SK-N-SH treated with all-trans-retinoic acid at 6 μM for 48 hours (cell line): ENCODE measurements at regions not wholly inside any gene's neighbourhood (a gene's known extent, or its start where the extent isn't known, plus 50 kb on each side); places are given as distances from the start of the nearest gene placed in this dataset.

Experiments
- ATAC-seq: fragments of 200-7000 bp; cut with Tn5 transposase; 3 replicates; pipeline ENCODE4 v1.9.1; 2020; ENCODE audit warnings: mild to moderate bottlenecking, moderate library complexity
- ARNTL ChIP-seq: fragments of 450-650 bp; formaldehyde crosslinking; IDR thresholded peaks from 2 replicates; pipeline ENCODE4 v1.5.0; 2020; ENCODE audit warnings: low read depth, mild to moderate bottlenecking, moderate library complexity, borderline replicate concordance
- BACH2 ChIP-seq: fragments of 250-450 bp; sonication (Bioruptor Pico); IDR thresholded peaks from 2 replicates; pipeline ENCODE4 v1.9.0; 2021; ENCODE audit warnings: mild to moderate bottlenecking, borderline replicate concordance
- CREB5 ChIP-seq: fragments of 250-450 bp; sonication (Bioruptor Pico); IDR thresholded peaks from 2 replicates; pipeline ENCODE4 v1.5.1; 2020; ENCODE audit warnings: low read depth, mild to moderate bottlenecking, moderate library complexity
- CSDC2 ChIP-seq: fragments of 250-450 bp; sonication (Bioruptor Pico); IDR thresholded peaks from 2 replicates; pipeline ENCODE4 v1.5.0; 2020; ENCODE audit warnings: mild to moderate bottlenecking, moderate library complexity
- ESRRG ChIP-seq: fragments of 250-450 bp; sonication (Bioruptor Pico); IDR thresholded peaks from 2 replicates; pipeline ENCODE4 v1.6.1; 2021; ENCODE audit warnings: mild to moderate bottlenecking
- GLIS3 ChIP-seq: fragments of 250-450 bp; sonication (Bioruptor Pico); IDR thresholded peaks from 2 replicates; pipeline ENCODE4 v1.5.0; 2020; ENCODE audit warnings: mild to moderate bottlenecking, moderate library complexity
- ISL1 ChIP-seq: fragments of 250-450 bp; sonication (Bioruptor Pico); IDR thresholded peaks from 2 replicates; pipeline ENCODE4 v2.1.2; 2022; ENCODE audit warnings: mild to moderate bottlenecking, moderate library complexity
- OSR1 ChIP-seq: fragments of 250-450 bp; sonication (Bioruptor Pico); IDR thresholded peaks from 2 replicates; pipeline ENCODE4 v1.8.0; 2022; ENCODE audit warnings: moderate library complexity, mild to moderate bottlenecking, inconsistent platforms
- PPARA ChIP-seq: fragments of 250-450 bp; sonication (Bioruptor Pico); IDR thresholded peaks from 2 replicates; pipeline ENCODE4 v1.5.0; 2020; ENCODE audit warnings: mild to moderate bottlenecking, borderline replicate concordance
- SNAI2 ChIP-seq: fragments of 250-450 bp; sonication (Bioruptor Pico); IDR thresholded peaks from 2 replicates; pipeline ENCODE4 v1.5.0; 2020; ENCODE audit warnings: mild to moderate bottlenecking, moderate library complexity
- TCF4 ChIP-seq: fragments of 250-450 bp; sonication (Bioruptor Pico); IDR thresholded peaks from 2 replicates; pipeline ENCODE4 v1.8.0; 2021; ENCODE audit warnings: mild to moderate bottlenecking, moderate library complexity, borderline replicate concordance
- TOX ChIP-seq: fragments of 250-450 bp; sonication (Bioruptor Pico); IDR thresholded peaks from 2 replicates; pipeline ENCODE4 v1.8.0; 2021; ENCODE audit warnings: mild to moderate bottlenecking, moderate library complexity, borderline replicate concordance
- ZC3H10 ChIP-seq: fragments of 250-450 bp; sonication (Bioruptor Pico); IDR thresholded peaks from 2 replicates; pipeline ENCODE4 v1.5.1; 2021; ENCODE audit warnings: mild to moderate bottlenecking, moderate library complexity
- ZFP3 ChIP-seq: fragments of 250-450 bp; sonication (Bioruptor Pico); IDR thresholded peaks from 2 replicates; pipeline ENCODE4 v1.5.0; 2020; ENCODE audit warnings: mild to moderate bottlenecking, moderate library complexity
- ZNF565 ChIP-seq: fragments of 450-650 bp; formaldehyde crosslinking; conservative IDR thresholded peaks from 2 replicates; pipeline ENCODE4 v1.5.0; 2020; ENCODE audit warnings: low read depth, mild to moderate bottlenecking, moderate library complexity
- ZNF70 ChIP-seq: fragments of 450-650 bp; formaldehyde crosslinking; IDR thresholded peaks from 2 replicates; pipeline ENCODE4 v1.5.0; 2020; ENCODE audit warnings: mild to moderate bottlenecking, moderate library complexity
- ZNF8 ChIP-seq: fragments of 450-650 bp; formaldehyde crosslinking; IDR thresholded peaks from 2 replicates; pipeline ENCODE4 v1.5.0; 2020; ENCODE audit warnings: mild to moderate bottlenecking, moderate library complexity
- TF ChIP-seq, protein P1 (sequence below): fragments of 250-450 bp; sonication (Bioruptor Pico); IDR thresholded peaks from 2 replicates; pipeline ENCODE4 v1.5.1; 2021; ENCODE audit warnings: mild to moderate bottlenecking, moderate library complexity
- TF ChIP-seq, protein P2 (sequence below): fragments of 250-450 bp; sonication (Bioruptor Pico); IDR thresholded peaks from 2 replicates; pipeline ENCODE4 v1.5.0; 2020; ENCODE audit warnings: mild to moderate bottlenecking, moderate library complexity
- TF ChIP-seq, protein P3 (sequence below): fragments of 250-450 bp; sonication (Bioruptor Pico); IDR thresholded peaks from 2 replicates; pipeline ENCODE4 v1.8.0; 2020; ENCODE audit warnings: mild to moderate bottlenecking, moderate library complexity, borderline replicate concordance

DNA sequence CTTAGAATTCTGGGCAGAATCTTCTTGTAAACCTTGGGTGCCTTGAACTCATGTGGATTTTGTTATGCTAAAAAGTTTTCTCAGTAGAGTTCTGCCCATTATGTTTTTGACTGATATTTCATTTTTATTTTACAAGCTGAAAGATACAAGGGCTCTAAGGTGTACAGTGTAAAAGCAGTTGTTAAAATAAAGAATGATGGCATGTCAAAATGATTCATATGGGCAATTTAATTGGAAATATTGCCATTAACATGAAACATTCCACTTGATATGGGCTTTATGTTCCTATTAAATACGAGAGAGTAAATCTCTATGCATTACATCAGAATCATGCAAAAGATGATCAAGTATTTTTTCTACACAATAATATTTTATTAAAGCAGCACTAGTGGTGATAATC, 295.1 kb upstream of the ATP2B1 start:
- ATAC-seq, result no peak
- TF ChIP-seq, protein P1, sequence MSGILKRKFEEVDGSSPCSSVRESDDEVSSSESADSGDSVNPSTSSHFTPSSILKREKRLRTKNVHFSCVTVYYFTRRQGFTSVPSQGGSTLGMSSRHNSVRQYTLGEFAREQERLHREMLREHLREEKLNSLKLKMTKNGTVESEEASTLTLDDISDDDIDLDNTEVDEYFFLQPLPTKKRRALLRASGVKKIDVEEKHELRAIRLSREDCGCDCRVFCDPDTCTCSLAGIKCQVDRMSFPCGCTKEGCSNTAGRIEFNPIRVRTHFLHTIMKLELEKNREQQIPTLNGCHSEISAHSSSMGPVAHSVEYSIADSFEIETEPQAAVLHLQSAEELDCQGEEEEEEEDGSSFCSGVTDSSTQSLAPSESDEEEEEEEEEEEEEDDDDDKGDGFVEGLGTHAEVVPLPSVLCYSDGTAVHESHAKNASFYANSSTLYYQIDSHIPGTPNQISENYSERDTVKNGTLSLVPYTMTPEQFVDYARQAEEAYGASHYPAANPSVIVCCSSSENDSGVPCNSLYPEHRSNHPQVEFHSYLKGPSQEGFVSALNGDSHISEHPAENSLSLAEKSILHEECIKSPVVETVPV, result no peak
- TF ChIP-seq, protein P2, sequence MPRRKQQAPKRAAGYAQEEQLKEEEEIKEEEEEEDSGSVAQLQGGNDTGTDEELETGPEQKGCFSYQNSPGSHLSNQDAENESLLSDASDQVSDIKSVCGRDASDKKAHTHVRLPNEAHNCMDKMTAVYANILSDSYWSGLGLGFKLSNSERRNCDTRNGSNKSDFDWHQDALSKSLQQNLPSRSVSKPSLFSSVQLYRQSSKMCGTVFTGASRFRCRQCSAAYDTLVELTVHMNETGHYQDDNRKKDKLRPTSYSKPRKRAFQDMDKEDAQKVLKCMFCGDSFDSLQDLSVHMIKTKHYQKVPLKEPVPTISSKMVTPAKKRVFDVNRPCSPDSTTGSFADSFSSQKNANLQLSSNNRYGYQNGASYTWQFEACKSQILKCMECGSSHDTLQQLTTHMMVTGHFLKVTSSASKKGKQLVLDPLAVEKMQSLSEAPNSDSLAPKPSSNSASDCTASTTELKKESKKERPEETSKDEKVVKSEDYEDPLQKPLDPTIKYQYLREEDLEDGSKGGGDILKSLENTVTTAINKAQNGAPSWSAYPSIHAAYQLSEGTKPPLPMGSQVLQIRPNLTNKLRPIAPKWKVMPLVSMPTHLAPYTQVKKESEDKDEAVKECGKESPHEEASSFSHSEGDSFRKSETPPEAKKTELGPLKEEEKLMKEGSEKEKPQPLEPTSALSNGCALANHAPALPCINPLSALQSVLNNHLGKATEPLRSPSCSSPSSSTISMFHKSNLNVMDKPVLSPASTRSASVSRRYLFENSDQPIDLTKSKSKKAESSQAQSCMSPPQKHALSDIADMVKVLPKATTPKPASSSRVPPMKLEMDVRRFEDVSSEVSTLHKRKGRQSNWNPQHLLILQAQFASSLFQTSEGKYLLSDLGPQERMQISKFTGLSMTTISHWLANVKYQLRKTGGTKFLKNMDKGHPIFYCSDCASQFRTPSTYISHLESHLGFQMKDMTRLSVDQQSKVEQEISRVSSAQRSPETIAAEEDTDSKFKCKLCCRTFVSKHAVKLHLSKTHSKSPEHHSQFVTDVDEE, result no peak
- no peak for TF ChIP-seq ZNF565 (CRISPR knock-in tag)
- TF ChIP-seq BACH2 (CRISPR knock-in tag), result no peak
- TF ChIP-seq CSDC2 (CRISPR knock-in tag), result no peak

DNA sequence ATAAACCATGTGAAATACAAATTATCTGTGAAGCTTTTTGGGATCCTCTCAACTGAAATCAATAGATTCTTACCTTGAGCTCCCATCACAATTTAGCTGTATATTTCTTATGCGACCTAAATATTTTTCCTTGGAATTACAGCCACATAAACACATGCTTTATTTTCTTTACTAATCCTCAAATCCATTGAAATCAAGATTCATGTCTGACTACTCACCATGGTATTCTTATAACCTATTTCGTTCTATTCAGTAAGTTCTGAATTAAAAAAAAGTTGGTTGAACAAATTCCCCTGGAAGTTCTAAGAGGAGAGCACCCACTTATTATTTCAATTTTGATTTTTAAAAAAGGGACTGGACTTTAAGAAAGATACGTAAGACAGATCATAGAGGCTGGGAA, 292.1 kb upstream of the ATP2B1 start:
- ATAC-seq, result no peak
- TF ChIP-seq, protein P3, sequence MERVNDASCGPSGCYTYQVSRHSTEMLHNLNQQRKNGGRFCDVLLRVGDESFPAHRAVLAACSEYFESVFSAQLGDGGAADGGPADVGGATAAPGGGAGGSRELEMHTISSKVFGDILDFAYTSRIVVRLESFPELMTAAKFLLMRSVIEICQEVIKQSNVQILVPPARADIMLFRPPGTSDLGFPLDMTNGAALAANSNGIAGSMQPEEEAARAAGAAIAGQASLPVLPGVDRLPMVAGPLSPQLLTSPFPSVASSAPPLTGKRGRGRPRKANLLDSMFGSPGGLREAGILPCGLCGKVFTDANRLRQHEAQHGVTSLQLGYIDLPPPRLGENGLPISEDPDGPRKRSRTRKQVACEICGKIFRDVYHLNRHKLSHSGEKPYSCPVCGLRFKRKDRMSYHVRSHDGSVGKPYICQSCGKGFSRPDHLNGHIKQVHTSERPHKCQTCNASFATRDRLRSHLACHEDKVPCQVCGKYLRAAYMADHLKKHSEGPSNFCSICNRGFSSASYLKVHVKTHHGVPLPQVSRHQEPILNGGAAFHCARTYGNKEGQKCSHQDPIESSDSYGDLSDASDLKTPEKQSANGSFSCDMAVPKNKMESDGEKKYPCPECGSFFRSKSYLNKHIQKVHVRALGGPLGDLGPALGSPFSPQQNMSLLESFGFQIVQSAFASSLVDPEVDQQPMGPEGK (CRISPR knock-in tag), result no peak
- TF ChIP-seq BACH2 (CRISPR knock-in tag) (no peak), CREB5 (no peak), OSR1 (no peak), ZNF70 (CRISPR knock-in tag) (no peak), ISL1 (CRISPR knock-in tag) (no peak), CSDC2 (CRISPR knock-in tag) (no peak), ZC3H10 (CRISPR knock-in tag) (no peak), ESRRG (CRISPR knock-in tag) (no peak), ARNTL (no peak), ZNF8 (no peak), ZNF565 (CRISPR knock-in tag) (no peak), ZFP3 (CRISPR knock-in tag) (no peak), GLIS3 (CRISPR knock-in tag) (no peak), SNAI2 (CRISPR knock-in tag) (no peak), TOX (CRISPR knock-in tag) (no peak), TCF4 (CRISPR knock-in tag) (no peak), PPARA (CRISPR knock-in tag) (no peak)
- TF ChIP-seq, protein P1, result no peak
- TF ChIP-seq, protein P2, result no peak
